CD14-positive monocyte (primary cell): ENCODE measurements at regions not wholly inside any gene's neighbourhood (a gene's known extent, or its start where the extent isn't known, plus 50 kb on each side); places are given as distances from the start of the nearest gene placed in this dataset.

Source experiments
- DNase-seq, 3 donors: peaks; one replicate each; pipeline ENCODE4 v3.0.0-alpha.2; 2011 to 2022
- H2AFZ ChIP-seq: 2 replicates; pipeline ENCODE4 v1.6.0; 2012; ENCODE audit warnings: mild to moderate bottlenecking, low read depth, low read length, inconsistent platforms; ENCODE audit not compliant: insufficient read depth, poor library complexity, severe bottlenecking
- H3K27ac ChIP-seq, 2 donors: 1 replicate in 1 of 2; 2 replicates in 1 of 2; pipeline ENCODE4 v1.5.1; 2012 to 2013; ENCODE audit warnings: low read length in 2 of 2, control low read depth in 1 of 2, inconsistent platforms in 1 of 2, low read depth in 1 of 2, mild to moderate bottlenecking in 1 of 2
- H3K27me3 ChIP-seq, 2 donors: one replicate each; pipeline versions ENCODE4 v1.6.0 to v1.6.1; 2011 to 2013; ENCODE audit warnings: low read length in 2 of 2; ENCODE audit not compliant: control insufficient read depth in 2 of 2, insufficient read depth in 2 of 2
- H3K36me3 ChIP-seq, 2 donors: replicated peaks in 1 of 2; 1 replicate in 1 of 2; 2 replicates in 1 of 2; pipeline versions ENCODE4 v1.5.1 to v1.6.1; 2012 to 2013; ENCODE audit warnings: low read length in 2 of 2, control low read depth in 1 of 2, inconsistent platforms in 1 of 2, mild to moderate bottlenecking in 1 of 2; ENCODE audit not compliant: insufficient read depth in 2 of 2, control insufficient read depth in 1 of 2
- H3K4me1 ChIP-seq, 2 donors: 1 replicate in 1 of 2; 2 replicates in 1 of 2; pipeline versions ENCODE4 v1.5.1 to v1.6.1; 2012 to 2013; ENCODE audit warnings: low read length in 2 of 2, control low read depth in 1 of 2, inconsistent platforms in 1 of 2, mild to moderate bottlenecking in 1 of 2, moderate library complexity in 1 of 2; ENCODE audit not compliant: insufficient read depth in 2 of 2, control insufficient read depth in 1 of 2
- H3K4me2 ChIP-seq: replicated peaks from 2 replicates; pipeline ENCODE3; 2012; ENCODE audit warnings: low read length, moderate library complexity, mild to moderate bottlenecking; ENCODE audit not compliant: poor library complexity, severe bottlenecking; ENCODE audit errors: extremely low read depth
- H3K4me3 ChIP-seq, 3 experiments: fragments of 200-600 bp in 1 of 3; sonication (generic) in 1 of 3; replicated peaks in 1 of 3; 1 replicate in 2 of 3; 2 replicates in 1 of 3; pipeline ENCODE4 v1.5.1; 2011 to 2013; ENCODE audit warnings: low read length in 3 of 3, mild to moderate bottlenecking in 3 of 3, control low read depth in 2 of 3, low read depth in 2 of 3, inconsistent platforms in 1 of 3, moderate library complexity in 1 of 3
- H3K79me2 ChIP-seq: 2 replicates; pipeline ENCODE4 v1.6.0; 2012; ENCODE audit warnings: mild to moderate bottlenecking, control low read depth, inconsistent platforms, low read length, moderate library complexity; ENCODE audit not compliant: insufficient read depth
- H3K9ac ChIP-seq: 2 replicates; pipeline ENCODE4 v1.6.0; 2017; ENCODE audit warnings: low read length, mild to moderate bottlenecking; ENCODE audit not compliant: insufficient read depth, poor library complexity, severe bottlenecking
- H3K9me3 ChIP-seq, 2 donors: replicated peaks in 1 of 2; 1 replicate in 1 of 2; 2 replicates in 1 of 2; pipeline versions ENCODE4 v1.5.1 to v1.6.1; 2012 to 2013; ENCODE audit warnings: low read length in 2 of 2, control low read depth in 1 of 2; ENCODE audit not compliant: control insufficient read depth in 1 of 2, insufficient read depth in 1 of 2
- H4K20me1 ChIP-seq: 2 replicates; pipeline ENCODE4 v1.6.0; 2012; ENCODE audit warnings: mild to moderate bottlenecking, low read length, control low read depth, moderate library complexity; ENCODE audit not compliant: insufficient read depth
- H3K27ac Mint-ChIP-seq, 7 donors: one replicate each; pipeline ENCODE4 v1.8.0; 2020; ENCODE audit warnings: mild to moderate bottlenecking in 7 of 7, mixed read lengths in 7 of 7, moderate library complexity in 6 of 7, inconsistent platforms in 2 of 7
- H3K27me3 Mint-ChIP-seq, 3 donors: one replicate each; pipeline ENCODE4 v1.8.0; 2021 to 2022; ENCODE audit warnings: low read depth in 3 of 3, mild to moderate bottlenecking in 3 of 3, mixed read lengths in 3 of 3, moderate library complexity in 3 of 3, inconsistent platforms in 1 of 3
- H3K36me3 Mint-ChIP-seq, 2 donors: one replicate each; pipeline ENCODE4 v1.8.0; 2020; ENCODE audit warnings: mixed read lengths in 2 of 2, inconsistent platforms in 1 of 2, mild to moderate bottlenecking in 1 of 2
- H3K4me1 Mint-ChIP-seq: one replicate; pipeline ENCODE4 v1.8.0; 2020; ENCODE audit warnings: mild to moderate bottlenecking, mixed read lengths
- H3K4me3 Mint-ChIP-seq, 2 donors: one replicate each; pipeline ENCODE4 v1.8.0; 2020; ENCODE audit warnings: mild to moderate bottlenecking in 2 of 2, mixed read lengths in 2 of 2, moderate library complexity in 1 of 2
- H3K9me3 Mint-ChIP-seq, 7 donors: one replicate each; pipeline ENCODE4 v1.8.0; 2020 to 2022; ENCODE audit warnings: mixed read lengths in 7 of 7, mild to moderate bottlenecking in 6 of 7, moderate library complexity in 6 of 7, inconsistent platforms in 2 of 7
- WGBS: methylation state at CpG from one replicate; pipeline ENCODE4 v1.1.5; 2013; ENCODE audit warnings: missing lambda C conversion rate; ENCODE audit not compliant: insufficient coverage; 5-methylcytosine and 5-hydroxymethylcytosine counted together
- intact Hi-C, 2 donors: fragments of 100-400 bp; cut with micrococcal nuclease; formaldehyde crosslinking; loops; one replicate each; pipeline versions ENCODE4 v1.15.0 to v1.15.1; 2023
- TF ChIP-seq, protein P1 (sequence below): fragments of 200-600 bp; IDR thresholded peaks from one replicate; pipeline ENCODE4 v1.8.0; 2022; ENCODE audit warnings: antibody characterized with exemption, mild to moderate bottlenecking

DNA sequence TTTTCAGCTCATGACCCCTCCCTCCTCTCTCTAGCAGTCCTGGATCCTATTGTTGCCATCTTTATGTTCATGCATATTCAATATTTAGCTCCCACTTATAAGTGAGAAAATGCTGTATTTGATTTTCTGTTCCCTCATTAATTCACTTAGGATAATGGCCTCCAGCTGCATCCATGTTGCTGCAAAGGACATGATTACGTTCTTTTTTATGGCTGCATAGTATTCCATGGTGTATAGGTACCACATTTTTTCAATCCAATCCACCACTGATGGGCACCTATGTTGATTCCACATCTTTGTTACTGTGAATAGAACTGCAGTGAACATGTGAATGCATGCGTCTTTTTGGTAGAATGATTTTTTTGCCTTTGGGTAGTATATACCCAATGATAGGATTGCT is 188.4 kb downstream of the FOXL1 start:
- Mint-ChIP-seq H3K27ac (no peak overlapping the region), H3K36me3 (no peaks in the 10 kb centered on the region), H3K27me3 (peaks cover 7 to 19% (median 14%) of the 10 kb centered on the region in 3 donors), H3K4me1 (no peaks in the 10 kb centered on the region), H3K4me3 (no peak overlapping the region), H3K9me3 (peaks cover 0 to 9% (median 0%) of the 10 kb centered on the region in 7 donors)
- H3K4me1 ChIP-seq: no peaks in the 10 kb centered on the region
- no peak overlapping the region for H3K9ac ChIP-seq
- no peaks in the 10 kb centered on the region for H3K36me3 ChIP-seq
- no peak for DNase-seq
- H3K79me2 ChIP-seq: no peaks in the 10 kb centered on the region
- no CpG with 5 or more reads among the region's 2 CpGs for WGBS
- no peak overlapping the region for H2AFZ ChIP-seq
- H4K20me1 ChIP-seq: no peaks in the 10 kb centered on the region
- H3K27me3 ChIP-seq: no peaks in the 10 kb centered on the region
- no peak overlapping the region for H3K4me2 ChIP-seq
- TF ChIP-seq, protein P1, sequence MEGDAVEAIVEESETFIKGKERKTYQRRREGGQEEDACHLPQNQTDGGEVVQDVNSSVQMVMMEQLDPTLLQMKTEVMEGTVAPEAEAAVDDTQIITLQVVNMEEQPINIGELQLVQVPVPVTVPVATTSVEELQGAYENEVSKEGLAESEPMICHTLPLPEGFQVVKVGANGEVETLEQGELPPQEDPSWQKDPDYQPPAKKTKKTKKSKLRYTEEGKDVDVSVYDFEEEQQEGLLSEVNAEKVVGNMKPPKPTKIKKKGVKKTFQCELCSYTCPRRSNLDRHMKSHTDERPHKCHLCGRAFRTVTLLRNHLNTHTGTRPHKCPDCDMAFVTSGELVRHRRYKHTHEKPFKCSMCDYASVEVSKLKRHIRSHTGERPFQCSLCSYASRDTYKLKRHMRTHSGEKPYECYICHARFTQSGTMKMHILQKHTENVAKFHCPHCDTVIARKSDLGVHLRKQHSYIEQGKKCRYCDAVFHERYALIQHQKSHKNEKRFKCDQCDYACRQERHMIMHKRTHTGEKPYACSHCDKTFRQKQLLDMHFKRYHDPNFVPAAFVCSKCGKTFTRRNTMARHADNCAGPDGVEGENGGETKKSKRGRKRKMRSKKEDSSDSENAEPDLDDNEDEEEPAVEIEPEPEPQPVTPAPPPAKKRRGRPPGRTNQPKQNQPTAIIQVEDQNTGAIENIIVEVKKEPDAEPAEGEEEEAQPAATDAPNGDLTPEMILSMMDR: no peak
- intact Hi-C loops: no loop called here
- H3K9me3 ChIP-seq: no peaks in the 10 kb centered on the region
- H3K27ac ChIP-seq: no peak overlapping the region
- no peak overlapping the region for H3K4me3 ChIP-seq

DNA sequence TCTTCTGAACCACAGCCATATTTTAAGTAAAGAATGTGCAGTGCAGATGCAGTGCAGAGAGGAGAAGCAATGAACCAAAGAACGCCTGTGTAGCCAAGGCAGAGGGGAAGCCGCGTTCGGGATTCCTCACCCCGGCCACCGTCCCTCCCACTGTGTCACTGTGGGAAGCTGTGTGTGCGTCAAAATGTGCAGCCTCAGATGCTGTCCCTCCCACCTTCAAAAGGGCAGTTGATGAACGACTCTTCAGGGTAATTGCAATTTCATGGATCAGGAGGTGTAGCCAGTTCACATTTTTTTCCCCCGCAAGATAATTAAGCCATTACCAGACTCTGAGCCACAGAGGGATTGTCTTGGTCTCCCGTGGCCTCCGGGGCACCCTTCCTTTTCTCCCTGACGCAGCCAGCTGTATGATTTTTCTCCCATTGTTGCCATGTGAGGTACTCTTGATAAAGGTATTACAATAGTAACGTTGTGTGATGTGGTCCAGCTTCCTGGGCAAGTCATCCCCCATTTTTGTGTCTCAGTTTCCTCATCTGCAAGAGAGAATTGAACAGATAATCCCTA is 190.0 kb downstream of the FOXL1 start:
- Mint-ChIP-seq H3K36me3 (no peaks in the 10 kb centered on the region), H3K9me3 (peaks cover 0 to 9% (median 0%) of the 10 kb centered on the region in 7 donors), H3K4me3 (no peak overlapping the region), H3K27ac (no peak overlapping the region), H3K27me3 (peaks cover 3 to 16% (median 6%) of the 10 kb centered on the region in 3 donors), H3K4me1 (no peaks in the 10 kb centered on the region)
- no peak overlapping the region for H3K4me2 ChIP-seq
- no peak overlapping the region for H3K4me3 ChIP-seq
- intact Hi-C loops: no loop called here
- no peaks in the 10 kb centered on the region for H3K27me3 ChIP-seq
- no peaks in the 10 kb centered on the region for H4K20me1 ChIP-seq
- H3K4me1 ChIP-seq: no peaks in the 10 kb centered on the region
- TF ChIP-seq, protein P1: no peak
- DNase-seq: no peak
- no peak overlapping the region for H3K9ac ChIP-seq
- no peaks in the 10 kb centered on the region for H3K36me3 ChIP-seq
- H3K9me3 ChIP-seq: no peaks in the 10 kb centered on the region
- 82% methylated on average over 3 of the region's 13 CpGs for WGBS
- no peak overlapping the region for H2AFZ ChIP-seq
- no peak overlapping the region for H3K27ac ChIP-seq
- no peaks in the 10 kb centered on the region for H3K79me2 ChIP-seq
